ENCODE measurements at regions not wholly inside any gene's neighbourhood (a gene's known extent, or its start where the extent isn't known, plus 50 kb on each side); places are given as distances from the start of the nearest gene placed in this dataset.

GRCh38 chr2:234691214-234691575, 194.3 kb upstream of the ARL4C start:
- TF ChIP-seq CTCF (conservative IDR thresholded peaks at IDR 0.05; ENCODE audit: low read depth, low read length) (no peak), EZH2 (IDR thresholded peaks at IDR 0.05; ENCODE audit: borderline replicate concordance, low read depth, low read length, poor library complexity, severe bottlenecking) (no peak)

All from A673 (cell line).